Globus pallidus (tissue), 1 donor: ENCODE measurements at regions not wholly inside any gene's neighbourhood (a gene's known extent, or its start where the extent isn't known, plus 50 kb on each side); places are given as distances from the start of the nearest gene placed in this dataset.
A peak's percentile ranks its signal among the peaks of the same experiment; 100 is the strongest.
"Not testable (repeated sequence)": the region's sequence is repeated elsewhere in the genome, so short reads cannot be mapped to it uniquely, and the experiment has no call there.

Experiments used
- DNase-seq: peaks from one replicate; pipeline ENCODE4 v3.0.0-alpha.2; 2015; ENCODE audit warnings: low spot score

DNA sequence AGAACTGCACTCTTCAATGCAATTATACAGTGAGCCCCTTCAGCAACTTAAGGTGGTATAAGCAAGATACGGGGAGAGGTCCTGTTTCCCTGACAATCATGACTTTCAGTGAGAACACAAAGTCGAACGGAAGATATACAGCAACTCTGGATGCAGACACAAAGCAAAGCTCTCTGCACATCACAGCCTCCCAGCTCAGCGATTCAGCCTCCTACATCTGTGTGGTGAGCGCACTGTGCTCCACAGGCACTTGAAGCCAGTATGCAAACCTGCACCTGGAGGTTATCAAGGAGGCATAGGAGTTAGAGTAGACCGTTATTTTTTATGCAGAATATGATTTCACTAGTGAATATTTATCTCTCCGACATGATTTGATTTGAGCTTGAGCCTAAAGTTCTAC lies 152.2 kb upstream of the OR4E1 start:
- DNase-seq: no peak

GRCh38 chr14:21825149-21825743 lies 151.6 kb upstream of the OR4E1 start:
- peak; percentile 7 for DNase-seq

GRCh38 chr14:21822109-21822508 lies 148.5 kb upstream of the OR4E1 start:
- no peak for DNase-seq

GRCh38 chr14:21820631-21821030 lies 147.0 kb upstream of the OR4E1 start:
- no peak for DNase-seq

DNA sequence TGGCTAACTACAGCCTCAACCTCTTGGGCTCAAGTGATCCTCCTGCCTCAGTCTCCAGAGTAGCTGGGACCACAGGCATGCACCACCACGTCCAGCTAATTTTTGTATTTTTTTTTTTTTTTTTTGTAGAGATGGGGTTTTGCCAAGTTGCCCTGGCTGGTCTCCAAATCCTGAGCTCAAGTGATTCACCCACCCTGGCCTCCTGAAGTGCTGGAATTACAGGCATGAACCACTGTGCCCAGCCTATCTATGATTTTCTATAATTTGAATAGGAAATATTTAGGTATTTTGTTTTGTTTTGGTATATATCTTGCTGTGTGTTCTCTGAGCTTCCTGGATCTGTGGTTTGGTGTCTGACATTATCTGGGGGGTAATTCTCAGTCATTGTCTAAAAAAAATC lies 146.3 kb upstream of the OR4E1 start:
- not testable (repeated sequence) for DNase-seq

DNA sequence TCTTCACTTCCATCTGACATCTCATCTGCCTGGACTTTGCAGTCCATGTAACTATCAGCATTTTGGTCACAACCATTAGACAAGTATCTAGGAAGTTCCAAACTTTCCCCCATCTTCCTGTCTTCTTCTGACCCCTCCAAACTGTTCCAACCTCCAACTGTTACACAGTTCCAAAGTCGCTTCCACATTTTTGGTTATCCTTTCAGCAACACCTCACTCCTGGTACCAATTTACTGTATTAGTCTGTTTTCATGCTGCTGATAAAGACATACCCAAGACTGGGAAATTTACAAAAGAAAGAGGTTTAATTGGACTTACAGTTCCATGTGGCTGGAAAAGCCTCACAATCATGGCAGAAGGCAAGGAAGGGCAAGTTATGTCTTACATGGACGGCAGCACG lies 143.4 kb upstream of the OR4E1 start:
- DNase-seq: not testable (repeated sequence)

DNA sequence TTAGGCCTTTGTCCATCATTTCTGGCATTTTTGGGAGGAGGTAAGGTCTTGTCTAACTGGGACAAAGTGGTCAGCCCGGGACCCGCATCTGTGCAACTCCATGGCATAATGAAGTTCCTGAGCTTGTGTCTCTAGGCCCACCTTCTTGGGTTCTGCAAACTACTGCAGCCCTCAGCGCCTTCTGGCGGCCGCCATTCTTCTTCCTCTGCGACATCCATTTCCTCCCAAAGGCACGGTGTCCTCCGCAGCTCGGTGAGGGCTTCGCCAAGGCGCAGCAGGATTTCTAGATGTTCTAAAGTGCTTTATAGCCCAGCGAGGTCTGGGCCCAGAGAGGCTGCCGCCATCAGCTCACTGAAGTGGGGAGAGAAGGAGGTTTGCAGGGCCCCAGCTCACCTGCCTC lies 134.4 kb upstream of the OR4E1 start:
- DNase-seq: no peak

DNA sequence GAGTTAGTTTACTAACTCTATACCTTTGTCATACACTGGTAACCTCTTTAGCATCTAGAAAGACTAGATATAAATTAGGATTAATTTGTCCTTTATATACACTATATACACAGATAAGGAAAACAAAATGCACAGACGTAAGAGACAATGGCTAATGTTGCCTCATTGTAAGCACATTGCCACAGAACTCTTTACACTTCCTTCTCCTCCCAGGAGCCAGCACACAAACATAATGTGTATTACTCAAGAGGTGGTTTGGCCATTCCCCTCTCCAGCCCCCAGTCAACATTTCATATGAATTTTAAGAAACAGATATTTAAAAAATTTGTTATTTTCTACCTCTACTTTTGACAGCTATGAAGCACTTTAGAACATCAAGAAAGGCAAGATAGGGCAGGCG lies 131.4 kb upstream of the OR4E1 start:
- no peak for DNase-seq

DNA sequence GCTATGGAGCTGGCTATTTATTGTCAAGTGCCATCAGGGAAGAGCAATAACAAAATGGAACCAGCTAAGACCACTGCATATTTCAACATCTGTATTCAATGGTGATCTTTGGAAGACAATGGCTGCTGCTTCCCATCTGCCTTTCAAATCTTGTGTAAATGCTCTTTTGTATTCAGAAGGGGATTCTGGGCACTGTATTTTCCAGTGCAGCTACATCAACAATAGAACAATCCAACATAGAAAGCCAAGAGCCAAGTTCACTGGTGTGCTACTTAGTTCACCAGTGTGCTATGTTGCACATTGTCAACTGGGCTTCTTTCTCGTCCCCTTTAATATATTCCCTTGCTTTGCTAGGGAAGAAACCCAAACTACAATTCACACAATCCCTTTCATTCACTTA lies 128.8 kb upstream of the OR4E1 start:
- DNase-seq: peak; percentile 83

DNA sequence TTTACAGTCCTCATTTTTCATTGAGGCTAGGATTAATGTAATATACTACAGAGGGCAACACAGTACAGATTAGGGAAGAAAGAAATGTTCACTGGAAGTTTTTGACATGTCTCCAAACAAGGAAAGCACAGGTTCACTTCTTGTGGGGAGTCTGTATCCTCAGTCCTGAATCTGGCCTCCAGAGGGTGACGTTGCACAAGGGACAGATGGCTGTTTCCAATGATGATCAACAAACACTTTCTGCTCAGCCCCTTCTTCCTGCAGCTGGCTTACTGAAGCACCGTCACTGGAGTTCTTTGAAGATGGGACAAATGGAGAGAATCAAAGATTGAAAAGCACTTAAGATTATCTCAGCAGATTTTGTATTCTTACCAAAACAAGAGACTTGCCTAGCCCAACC lies 123.3 kb upstream of the OR4E1 start:
- peak; percentile 24 for DNase-seq

- DNase-seq: no peak
Observed at GRCh38 chr14:21795456-21795855, 121.8 kb upstream of the OR4E1 start.

DNA sequence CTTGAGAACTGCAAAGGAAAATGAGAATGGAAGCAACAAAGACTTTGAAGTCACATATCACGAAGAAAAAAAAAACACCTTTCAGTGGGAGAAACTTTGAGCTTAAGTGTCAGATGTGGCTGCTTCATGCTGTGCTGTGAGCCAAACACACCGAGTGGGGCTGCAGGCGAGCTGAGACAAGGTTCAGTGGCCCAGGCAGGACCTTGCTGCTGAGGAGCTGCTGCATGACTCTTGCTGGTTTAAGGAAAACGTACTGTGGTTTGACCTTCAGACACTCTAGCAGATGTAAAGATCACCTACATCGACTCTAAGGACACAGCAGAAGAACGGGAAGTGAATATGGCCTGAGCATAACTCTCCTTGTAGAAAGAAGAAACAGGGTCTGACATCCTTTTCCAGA lies 118.1 kb upstream of the OR4E1 start:
- no peak for DNase-seq

- not testable (repeated sequence) for DNase-seq
Observed at GRCh38 chr14:21788687-21789086, 115.1 kb upstream of the OR4E1 start.

GRCh38 chr14:21787242-21787641 lies 113.6 kb upstream of the OR4E1 start:
- DNase-seq: not testable (repeated sequence)

DNA sequence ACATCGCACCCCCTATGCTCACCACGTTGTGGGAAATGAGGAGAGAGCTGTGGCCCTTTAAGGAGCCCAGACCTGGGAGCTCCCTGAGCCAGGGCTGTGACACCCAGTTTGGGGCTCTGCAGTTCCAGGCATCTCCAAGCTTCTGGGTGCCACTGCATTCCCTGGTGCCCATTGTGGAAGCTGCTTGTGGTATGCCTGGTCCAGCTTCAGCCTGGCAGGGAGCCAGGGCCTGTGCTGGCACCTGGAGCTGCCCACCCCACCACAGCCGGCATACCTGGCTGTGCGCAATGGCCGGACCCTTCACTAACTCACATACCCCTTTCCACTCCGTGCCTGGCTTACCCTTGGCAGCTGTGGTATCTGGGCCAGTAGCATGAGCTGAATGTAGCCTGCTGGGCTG lies 107.9 kb upstream of the OR4E1 start:
- DNase-seq: no peak

DNA sequence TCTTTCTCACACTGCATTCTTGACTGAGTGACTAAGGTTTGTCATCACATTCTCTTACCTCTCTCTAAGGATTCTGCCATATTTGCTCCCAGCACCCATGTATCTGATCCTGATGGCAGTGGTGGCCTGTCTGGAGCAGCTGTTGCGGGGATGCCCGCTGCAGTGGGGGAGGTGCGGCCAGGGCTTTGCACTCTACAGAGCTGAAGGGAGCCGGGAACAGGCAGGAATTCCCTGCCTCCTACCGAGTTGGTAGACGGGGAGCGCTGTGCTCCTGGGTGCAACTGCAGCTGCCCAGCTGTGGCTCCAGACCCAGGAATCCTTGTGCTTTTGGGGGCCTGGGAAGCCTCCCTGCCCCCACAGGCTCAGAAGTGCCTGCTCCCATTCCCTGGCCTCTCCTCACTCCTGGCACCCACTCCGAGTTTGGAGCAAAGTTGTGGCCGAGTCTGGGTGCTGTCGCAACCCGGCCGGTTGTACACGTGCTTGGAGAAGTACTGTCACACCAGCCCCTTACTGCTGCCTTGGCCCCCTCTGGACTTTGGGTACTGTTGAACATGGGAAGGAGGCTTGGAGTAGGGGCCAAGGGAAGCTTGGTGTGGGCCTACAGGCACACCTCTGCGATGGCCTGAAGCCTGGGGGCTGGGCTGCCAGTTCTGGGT lies 106.9 kb upstream of the OR4E1 start:
- no peak for DNase-seq

- no peak for DNase-seq
Observed at GRCh38 chr14:21771671-21772070, 98.1 kb upstream of the OR4E1 start.

- no peak for DNase-seq
Observed at GRCh38 chr14:21768875-21769257, 95.2 kb upstream of the OR4E1 start.

DNA sequence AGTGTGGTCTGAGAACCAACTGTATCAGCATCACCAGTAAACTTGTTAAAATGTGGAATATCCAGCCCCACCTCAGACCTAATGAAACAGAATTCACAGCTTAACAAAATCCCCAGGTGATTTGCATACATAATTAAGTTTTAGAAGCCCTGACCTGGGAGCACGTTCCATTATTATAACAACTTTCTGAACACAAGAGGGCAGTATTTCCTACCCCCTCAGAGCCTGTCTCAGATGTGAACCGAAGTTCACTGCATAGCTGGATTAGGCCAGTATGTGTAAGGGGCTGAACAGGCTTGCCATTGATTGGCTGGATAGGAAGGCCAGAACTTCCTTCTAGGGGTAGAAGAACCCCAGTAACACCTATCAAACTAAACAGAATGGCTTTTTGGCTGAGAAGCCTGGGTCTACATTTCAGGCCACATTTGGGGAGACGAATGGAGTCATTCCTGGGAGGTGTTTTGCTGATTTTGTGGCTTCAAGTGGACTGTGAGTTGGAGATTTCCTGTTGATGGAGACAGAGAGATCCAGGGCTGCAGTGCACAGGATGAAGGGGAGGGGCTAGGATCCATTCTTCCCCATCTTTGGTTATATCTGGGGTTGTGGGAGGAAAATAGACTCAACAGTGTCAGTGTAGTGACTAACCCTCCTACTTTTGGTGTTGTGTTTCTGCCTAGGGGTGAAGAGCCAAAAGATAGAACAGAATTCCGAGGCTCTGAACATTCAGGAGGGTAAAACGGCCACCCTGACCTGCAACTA lies 94.7 kb upstream of the OR4E1 start:
- peak; percentile 22 for DNase-seq

- DNase-seq: not testable (repeated sequence)
Observed at GRCh38 chr14:21760360-21760759, 86.7 kb upstream of the OR4E1 start.

- no peak for DNase-seq
Observed at GRCh38 chr14:21749306-21749868, 75.8 kb upstream of the OR4E1 start.

- peak; percentile 64 for DNase-seq
Observed at GRCh38 chr14:21748869-21749303, 75.3 kb upstream of the OR4E1 start.
